ENCODE measurements at regions not wholly inside any gene's neighbourhood (a gene's known extent, or its start where the extent isn't known, plus 50 kb on each side); places are given as distances from the start of the nearest gene placed in this dataset.

DNA sequence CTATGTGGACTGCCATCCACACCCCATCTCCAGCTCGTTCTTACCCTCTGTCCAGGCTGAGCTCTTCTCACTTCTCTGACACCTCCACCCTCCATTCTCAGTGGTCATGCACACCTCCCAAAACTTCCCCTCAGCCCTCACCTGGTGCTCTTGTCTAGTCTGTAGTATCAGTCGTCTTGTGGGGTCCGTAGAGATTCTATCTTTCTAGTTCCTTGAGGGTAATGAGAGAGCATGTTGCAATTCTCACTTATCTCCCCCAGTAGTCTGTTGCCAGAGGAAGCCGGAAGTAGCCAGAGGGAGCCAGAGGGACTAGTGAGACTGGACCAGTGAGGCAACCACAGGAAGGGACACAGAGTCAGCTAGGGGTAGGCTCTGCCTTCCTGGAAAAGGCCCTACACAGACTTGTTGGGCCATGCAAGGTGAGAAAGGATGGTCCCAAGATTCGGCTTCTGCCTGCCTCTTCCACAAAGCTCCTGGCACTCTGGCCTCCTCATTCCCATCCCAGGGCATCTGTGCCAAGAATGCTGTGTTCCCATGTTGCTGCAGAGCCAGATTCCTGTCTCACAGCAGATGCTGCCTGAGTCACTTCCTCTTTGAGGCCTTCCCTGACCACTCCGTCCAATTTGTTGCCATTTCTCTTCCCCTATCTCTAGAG, 50.6 kb upstream of the DUSP5 start:
- TF ChIP-seq, protein P1, sequence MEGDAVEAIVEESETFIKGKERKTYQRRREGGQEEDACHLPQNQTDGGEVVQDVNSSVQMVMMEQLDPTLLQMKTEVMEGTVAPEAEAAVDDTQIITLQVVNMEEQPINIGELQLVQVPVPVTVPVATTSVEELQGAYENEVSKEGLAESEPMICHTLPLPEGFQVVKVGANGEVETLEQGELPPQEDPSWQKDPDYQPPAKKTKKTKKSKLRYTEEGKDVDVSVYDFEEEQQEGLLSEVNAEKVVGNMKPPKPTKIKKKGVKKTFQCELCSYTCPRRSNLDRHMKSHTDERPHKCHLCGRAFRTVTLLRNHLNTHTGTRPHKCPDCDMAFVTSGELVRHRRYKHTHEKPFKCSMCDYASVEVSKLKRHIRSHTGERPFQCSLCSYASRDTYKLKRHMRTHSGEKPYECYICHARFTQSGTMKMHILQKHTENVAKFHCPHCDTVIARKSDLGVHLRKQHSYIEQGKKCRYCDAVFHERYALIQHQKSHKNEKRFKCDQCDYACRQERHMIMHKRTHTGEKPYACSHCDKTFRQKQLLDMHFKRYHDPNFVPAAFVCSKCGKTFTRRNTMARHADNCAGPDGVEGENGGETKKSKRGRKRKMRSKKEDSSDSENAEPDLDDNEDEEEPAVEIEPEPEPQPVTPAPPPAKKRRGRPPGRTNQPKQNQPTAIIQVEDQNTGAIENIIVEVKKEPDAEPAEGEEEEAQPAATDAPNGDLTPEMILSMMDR (IDR thresholded peaks at IDR 0.05; ENCODE audit: insufficient read depth, low read length, severe bottlenecking), result peak; percentile 5
- DNase-seq (ENCODE audit: low read depth), result peak; percentile 96
- no peaks in the 10 kb centered on the region for H3K27me3 ChIP-seq (ENCODE audit: control insufficient read depth, insufficient read depth, low read length)
- FAIRE-seq, result peak; percentile 7
- no peaks in the 10 kb centered on the region for H3K36me3 ChIP-seq (ENCODE audit: control insufficient read depth, insufficient read depth, low read length)
- no peak overlapping the region for H3K4me3 ChIP-seq (ENCODE audit: low read depth, low read length)

DNA sequence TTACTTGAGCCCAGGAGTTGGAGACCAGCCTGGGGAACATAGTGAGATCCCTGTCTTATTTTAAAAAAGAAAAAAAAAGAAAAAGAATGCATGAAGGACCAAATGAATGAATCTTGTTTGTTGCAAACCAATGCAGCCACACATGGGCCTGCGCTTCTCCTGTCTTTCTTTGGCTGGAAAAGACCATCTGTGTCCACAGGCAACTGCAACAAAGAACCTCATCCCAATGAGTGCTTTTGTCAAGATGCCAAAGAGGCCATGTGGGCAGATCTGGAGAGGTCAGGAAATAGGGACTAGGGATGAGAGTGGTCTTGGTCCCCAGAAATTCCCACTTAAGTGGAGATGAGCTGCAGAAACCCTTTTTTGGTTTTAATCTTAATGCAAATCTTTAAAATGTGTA, 49.8 kb upstream of the DUSP5 start:
- no peak for DNase-seq (ENCODE audit: low read depth)
- Histone ChIP-seq H3K36me3 (ENCODE audit: control insufficient read depth, insufficient read depth, low read length) (no peaks in the 10 kb centered on the region), H3K27me3 (ENCODE audit: control insufficient read depth, insufficient read depth, low read length) (no peaks in the 10 kb centered on the region), H3K4me3 (ENCODE audit: low read depth, low read length) (no peak overlapping the region)
- FAIRE-seq, result no peak
- TF ChIP-seq, protein P1 (IDR thresholded peaks at IDR 0.05; ENCODE audit: insufficient read depth, low read length, severe bottlenecking), result no peak
